ENCODE measurements at regions not wholly inside any gene's neighbourhood (a gene's known extent, or its start where the extent isn't known, plus 50 kb on each side); places are given as distances from the start of the nearest gene placed in this dataset.

DNA sequence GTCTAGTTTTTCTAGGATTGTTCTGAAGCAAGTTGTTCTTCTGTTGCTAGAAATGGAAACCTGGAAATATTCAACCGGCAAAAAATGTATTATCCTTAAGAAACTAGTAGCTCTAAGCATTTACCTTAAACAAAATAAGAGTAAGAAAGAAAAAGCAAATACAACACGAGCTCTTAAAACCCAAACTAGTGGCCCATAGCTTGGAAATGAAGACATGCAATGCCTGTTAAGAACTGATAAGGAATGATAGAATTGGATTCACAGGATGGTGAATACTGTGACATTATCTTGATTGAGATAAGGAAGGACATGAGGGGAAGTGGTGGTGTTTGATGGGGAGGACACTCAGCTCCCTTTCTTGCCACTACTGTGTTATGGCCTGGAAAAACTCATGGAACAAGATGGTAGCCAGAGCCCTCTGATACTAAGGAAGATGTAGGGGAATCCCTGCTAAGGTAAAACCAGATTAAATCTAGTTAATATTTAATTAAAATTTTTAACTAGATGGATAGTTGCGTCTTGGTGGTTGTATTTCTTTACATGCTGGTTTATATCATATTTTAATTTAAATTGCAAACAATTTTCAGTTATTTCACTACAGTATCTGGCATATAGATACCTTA lies 193.8 kb downstream of the LPIN1 start:
- Histone ChIP-seq H3K4me3 (no peak overlapping the region), H3K9ac (ENCODE audit: low read depth in 2 of 2, low read length in 2 of 2) (no peak overlapping the region), H3K27me3 (no peaks in the 10 kb centered on the region), H3K27ac (no peak overlapping the region), H3K9me3 (no peaks in the 10 kb centered on the region), H3K36me3 (no peaks in the 10 kb centered on the region), H3K4me1 (no peaks in the 10 kb centered on the region)
- DNase-seq: no peak
- intact Hi-C loops (cut with DNase I): no loop called here
- TF ChIP-seq, protein P1, sequence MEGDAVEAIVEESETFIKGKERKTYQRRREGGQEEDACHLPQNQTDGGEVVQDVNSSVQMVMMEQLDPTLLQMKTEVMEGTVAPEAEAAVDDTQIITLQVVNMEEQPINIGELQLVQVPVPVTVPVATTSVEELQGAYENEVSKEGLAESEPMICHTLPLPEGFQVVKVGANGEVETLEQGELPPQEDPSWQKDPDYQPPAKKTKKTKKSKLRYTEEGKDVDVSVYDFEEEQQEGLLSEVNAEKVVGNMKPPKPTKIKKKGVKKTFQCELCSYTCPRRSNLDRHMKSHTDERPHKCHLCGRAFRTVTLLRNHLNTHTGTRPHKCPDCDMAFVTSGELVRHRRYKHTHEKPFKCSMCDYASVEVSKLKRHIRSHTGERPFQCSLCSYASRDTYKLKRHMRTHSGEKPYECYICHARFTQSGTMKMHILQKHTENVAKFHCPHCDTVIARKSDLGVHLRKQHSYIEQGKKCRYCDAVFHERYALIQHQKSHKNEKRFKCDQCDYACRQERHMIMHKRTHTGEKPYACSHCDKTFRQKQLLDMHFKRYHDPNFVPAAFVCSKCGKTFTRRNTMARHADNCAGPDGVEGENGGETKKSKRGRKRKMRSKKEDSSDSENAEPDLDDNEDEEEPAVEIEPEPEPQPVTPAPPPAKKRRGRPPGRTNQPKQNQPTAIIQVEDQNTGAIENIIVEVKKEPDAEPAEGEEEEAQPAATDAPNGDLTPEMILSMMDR (IDR thresholded peaks at IDR 0.05): no peak

- Histone ChIP-seq H3K4me3 (no peak overlapping the region), H3K9me3 (no peaks in the 10 kb centered on the region)
- TF ChIP-seq, protein P1 (IDR thresholded peaks at IDR 0.05): no peak
These were observed 194.4 kb downstream of the LPIN1 start for GRCh38 chr2:11940799-11941198.

DNA sequence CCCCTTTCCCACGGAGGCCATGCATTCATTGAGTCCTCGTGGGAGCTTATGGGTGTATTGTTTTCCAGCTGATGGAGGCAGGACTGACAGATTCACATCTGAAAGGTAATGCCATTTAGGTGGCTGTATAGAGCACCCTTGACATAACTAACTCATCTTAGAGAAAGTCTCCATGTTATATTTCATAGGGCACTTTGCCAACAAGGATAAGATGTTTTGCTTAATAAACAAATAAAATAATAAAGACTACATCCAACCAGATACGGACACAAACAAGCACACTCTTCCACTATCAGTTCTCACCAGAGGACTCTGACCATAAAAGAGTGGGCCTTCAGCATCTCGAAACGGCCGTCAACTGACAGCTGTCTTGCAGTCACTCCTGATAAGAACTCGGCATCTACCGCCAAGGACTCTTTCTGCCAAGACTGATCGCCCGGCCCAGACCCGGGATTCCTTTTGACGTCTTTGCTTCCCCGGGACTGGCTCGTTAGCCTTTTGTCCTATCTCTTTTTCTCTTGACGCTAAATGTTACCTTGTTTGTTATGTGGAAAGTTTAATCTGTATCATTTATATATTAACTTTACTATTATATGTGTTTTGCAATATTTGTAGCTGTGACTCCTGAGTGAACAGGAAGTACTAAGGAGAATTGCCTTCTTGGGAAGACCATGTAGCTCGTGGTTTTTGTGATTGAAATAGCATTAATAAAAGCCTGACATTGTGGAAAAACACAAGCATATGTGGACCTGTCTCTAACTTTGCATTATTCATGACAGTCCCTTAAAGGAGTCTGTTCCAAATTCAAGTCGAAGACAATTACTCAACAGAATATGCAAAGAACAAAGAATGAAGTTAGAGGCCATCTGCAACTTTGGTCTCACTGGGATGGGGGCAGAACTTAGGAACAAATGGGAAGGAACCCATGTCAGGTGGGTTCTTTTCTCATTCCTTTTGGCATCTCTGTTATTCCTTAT lies 195.1 kb downstream of the LPIN1 start:
- TF ChIP-seq, protein P1 (IDR thresholded peaks at IDR 0.05): no peak
- Histone ChIP-seq H3K27me3 (no peaks in the 10 kb centered on the region), H3K4me3 (no peak overlapping the region), H3K27ac (no peak overlapping the region), H3K4me1 (no peaks in the 10 kb centered on the region), H3K36me3 (no peaks in the 10 kb centered on the region), H3K9me3 (no peaks in the 10 kb centered on the region), H3K9ac (ENCODE audit: low read depth in 2 of 2, low read length in 2 of 2) (no peak overlapping the region)
- intact Hi-C loops (cut with DNase I): no loop called here
- no peak for DNase-seq

More at GRCh38 chr2:11940799-11941198, 194.4 kb downstream of the LPIN1 start:
- H3K36me3 ChIP-seq: no peaks in the 10 kb centered on the region
- H3K9ac ChIP-seq (ENCODE audit: low read depth in 2 of 2, low read length in 2 of 2): no peak overlapping the region
- no peaks in the 10 kb centered on the region for H3K4me1 ChIP-seq
- no peak for DNase-seq
- H3K27ac ChIP-seq: no peak overlapping the region
- H3K27me3 ChIP-seq: no peaks in the 10 kb centered on the region
- intact Hi-C loops (cut with DNase I): no loop called here

GRCh38 chr2:11942178-11942569 lies 195.7 kb downstream of the LPIN1 start:
- Histone ChIP-seq H3K4me3 (no peak overlapping the region), H3K9me3 (no peaks in the 10 kb centered on the region), H3K9ac (ENCODE audit: low read depth in 2 of 2, low read length in 2 of 2) (no peak overlapping the region), H3K27ac (no peak overlapping the region), H3K27me3 (no peaks in the 10 kb centered on the region), H3K36me3 (no peaks in the 10 kb centered on the region), H3K4me1 (no peaks in the 10 kb centered on the region)
- TF ChIP-seq, protein P1 (IDR thresholded peaks at IDR 0.05): no peak
- DNase-seq: no peak
- intact Hi-C loops (cut with DNase I): no loop called here

GRCh38 chr2:11944311-11944710 lies 197.9 kb downstream of the LPIN1 start:
- Histone ChIP-seq H3K36me3 (no peaks in the 10 kb centered on the region), H3K9ac (ENCODE audit: low read depth in 2 of 2, low read length in 2 of 2) (no peak overlapping the region), H3K4me1 (no peaks in the 10 kb centered on the region), H3K27ac (no peak overlapping the region), H3K4me3 (no peak overlapping the region), H3K27me3 (no peaks in the 10 kb centered on the region), H3K9me3 (no peaks in the 10 kb centered on the region)
- DNase-seq: no peak
- intact Hi-C loops (cut with DNase I): no loop called here
- TF ChIP-seq, protein P1 (IDR thresholded peaks at IDR 0.05): no peak

Data from colonic mucosa (tissue), 4 donors.